Kidney (tissue), 13 donors: ENCODE measurements at regions not wholly inside any gene's neighbourhood (a gene's known extent, or its start where the extent isn't known, plus 50 kb on each side); places are given as distances from the start of the nearest gene placed in this dataset.

ENCODE experiments used
- DNase-seq, 5 donors: peaks; one replicate each; pipeline ENCODE4 v3.0.0-alpha.2; 2013 to 2020
- FAIRE-seq: peaks from 2 replicates; lab custom pipeline; 2012; peaks lifted over from hg19 to GRCh38; lab: Jason Lieb, UNC
- H3K27ac ChIP-seq, 2 donors: one replicate each; pipeline ENCODE4 v1.7.0; 2013; ENCODE audit warnings: low read depth in 2 of 2, low read length in 2 of 2, inconsistent platforms in 1 of 2
- H3K27me3 ChIP-seq: one replicate; pipeline ENCODE4 v1.7.1; 2013; ENCODE audit warnings: low read length, inconsistent platforms; ENCODE audit not compliant: control insufficient read depth, insufficient read depth
- H3K36me3 ChIP-seq, 3 donors: one replicate each; pipeline versions ENCODE4 v1.7.0 to v1.7.1; 2013; ENCODE audit warnings: low read length in 3 of 3, control low read depth in 1 of 3, inconsistent platforms in 1 of 3; ENCODE audit not compliant: insufficient read depth in 3 of 3, control insufficient read depth in 2 of 3
- H3K4me1 ChIP-seq, 3 donors: one replicate each; pipeline versions ENCODE4 v1.7.0 to v1.7.1; 2013; ENCODE audit warnings: low read length in 3 of 3, inconsistent platforms in 1 of 3, low read depth in 1 of 3; ENCODE audit not compliant: control insufficient read depth in 2 of 3, insufficient read depth in 2 of 3
- H3K4me3 ChIP-seq, 3 donors: one replicate each; pipeline versions ENCODE4 v1.7.0 to v1.8.1; 2013; ENCODE audit warnings: low read length in 3 of 3, control low read depth in 1 of 3, inconsistent platforms in 1 of 3
- H3K9ac ChIP-seq, 3 donors: one replicate each; pipeline versions ENCODE4 v1.7.0 to v1.7.1; 2013; ENCODE audit warnings: low read length in 3 of 3, control low read depth in 1 of 3, inconsistent platforms in 1 of 3
- H3K9me3 ChIP-seq, 3 donors: one replicate each; pipeline versions ENCODE4 v1.7.0 to v1.7.1; 2013; ENCODE audit warnings: low read length in 3 of 3, control low read depth in 1 of 3, inconsistent platforms in 1 of 3; ENCODE audit not compliant: control insufficient read depth in 2 of 3, insufficient read depth in 1 of 3
- CTCF ChIP-seq: IDR thresholded peaks from 3 replicates; pipeline ENCODE4 v1.5.1; 2012; ENCODE audit warnings: mild to moderate bottlenecking, moderate library complexity, borderline replicate concordance; ENCODE audit not compliant: insufficient read depth; ENCODE audit errors: extremely low read depth
- intact Hi-C: fragments of 100-400 bp; cut with DNase I; formaldehyde crosslinking; loops from one replicate; pipeline ENCODE4 v1.11.1; 2022
- donor health status: control.
- donor health status: control.
- donor health status: control.
- donor health status: control.
- donor health status: control.
- donor health status: DM: yes; HTN: yes; CAD: no.
- donor health status: Normal renal cell carcinoma (clear cell type).

DNA sequence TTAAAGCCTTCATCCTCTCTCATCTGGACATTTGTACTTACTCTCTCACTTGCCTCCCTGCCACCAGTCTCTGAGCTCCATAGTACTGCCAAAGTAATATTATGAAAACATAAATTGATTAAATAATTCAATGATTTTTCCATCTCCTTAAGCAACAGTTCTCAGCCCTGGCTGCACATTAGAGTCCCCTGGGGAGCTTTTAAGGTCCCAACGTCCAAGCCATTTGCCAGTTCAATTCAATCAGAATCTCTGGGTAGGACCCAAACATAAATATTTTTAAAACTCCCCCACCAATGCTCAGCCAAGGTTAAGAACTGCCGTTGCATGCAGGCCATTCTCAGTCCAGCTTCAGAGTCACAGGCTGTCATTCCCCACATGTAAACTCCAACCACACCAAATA lies 114.4 kb upstream of the BMAL1 start:
- Histone ChIP-seq H3K9me3 (no peaks in the 10 kb centered on the region), H3K36me3 (no peaks in the 10 kb centered on the region), H3K4me3 (no peak overlapping the region), H3K27me3 (no peaks in the 10 kb centered on the region), H3K4me1 (no peaks in the 10 kb centered on the region), H3K27ac (no peak overlapping the region), H3K9ac (no peak overlapping the region)
- intact Hi-C loops: no loop called here
- DNase-seq: no peak
- FAIRE-seq: no peak
- no peak for TF ChIP-seq CTCF

DNA sequence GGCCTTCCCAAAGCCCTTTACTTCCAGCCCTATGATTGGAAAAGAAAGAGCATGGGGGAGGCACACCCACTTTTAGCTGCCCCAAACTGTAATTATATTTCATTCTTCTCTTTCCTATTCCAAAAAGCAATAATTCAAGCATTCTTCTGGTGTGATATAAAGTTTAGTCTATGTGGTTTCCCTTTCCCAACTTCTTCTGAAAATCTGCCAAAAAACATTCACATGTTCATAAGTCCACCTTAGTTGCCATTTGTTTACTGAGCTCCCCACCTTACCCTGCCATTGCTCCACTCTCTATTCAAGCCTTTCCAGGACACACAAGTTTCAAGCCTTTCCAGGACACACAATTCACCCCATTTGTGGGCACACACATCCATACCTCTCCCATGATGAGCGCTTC lies 111.6 kb upstream of the BMAL1 start:
- TF ChIP-seq CTCF: no peak
- Histone ChIP-seq H3K36me3 (no peaks in the 10 kb centered on the region), H3K4me1 (no peaks in the 10 kb centered on the region), H3K4me3 (no peak overlapping the region), H3K9ac (no peak overlapping the region), H3K27ac (no peak overlapping the region), H3K27me3 (no peaks in the 10 kb centered on the region), H3K9me3 (no peaks in the 10 kb centered on the region)
- intact Hi-C loops: no loop called here
- FAIRE-seq: no peak
- no peak for DNase-seq

GRCh38 chr11:13168271-13168670 lies 109.3 kb upstream of the BMAL1 start:
- H3K4me1 ChIP-seq: no peaks in the 10 kb centered on the region
- intact Hi-C loops: no loop called here
- H3K9me3 ChIP-seq: no peaks in the 10 kb centered on the region
- FAIRE-seq (no peak), DNase-seq (no peak)
- H3K36me3 ChIP-seq: no peaks in the 10 kb centered on the region
- TF ChIP-seq CTCF: no peak
- no peak overlapping the region for H3K4me3 ChIP-seq
- no peaks in the 10 kb centered on the region for H3K27me3 ChIP-seq
- H3K9ac ChIP-seq: no peak overlapping the region
- H3K27ac ChIP-seq: no peak overlapping the region

- Histone ChIP-seq H3K4me3 (no peak overlapping the region), H3K9ac (no peak overlapping the region), H3K27ac (no peak overlapping the region), H3K9me3 (no peaks in the 10 kb centered on the region), H3K36me3 (no peaks in the 10 kb centered on the region), H3K4me1 (no peaks in the 10 kb centered on the region), H3K27me3 (no peaks in the 10 kb centered on the region)
- no peak for TF ChIP-seq CTCF
- no peak for FAIRE-seq
- intact Hi-C loops: no loop called here
- DNase-seq: no peak
These were observed 107.9 kb upstream of the BMAL1 start for GRCh38 chr11:13169709-13170108.
